ENCODE measurements at regions not wholly inside any gene's neighbourhood (a gene's known extent, or its start where the extent isn't known, plus 50 kb on each side); places are given as distances from the start of the nearest gene placed in this dataset.

GRCh38 chr13:91134803-91135184, 212.7 kb upstream of the MIR17HG start:
- no peak for TF ChIP-seq CTCF (IDR thresholded peaks at IDR 0.05)
- TF ChIP-seq POLR2AphosphoS5 (IDR thresholded peaks at IDR 0.05) = no peak
